ENCODE measurements at regions not wholly inside any gene's neighbourhood (a gene's known extent, or its start where the extent isn't known, plus 50 kb on each side); places are given as distances from the start of the nearest gene placed in this dataset.
A peak's percentile ranks its signal among the peaks of the same experiment; 100 is the strongest.
"Not testable (repeated sequence)": the region's sequence is repeated elsewhere in the genome, so short reads cannot be mapped to it uniquely, and the experiment has no call there.

DNA sequence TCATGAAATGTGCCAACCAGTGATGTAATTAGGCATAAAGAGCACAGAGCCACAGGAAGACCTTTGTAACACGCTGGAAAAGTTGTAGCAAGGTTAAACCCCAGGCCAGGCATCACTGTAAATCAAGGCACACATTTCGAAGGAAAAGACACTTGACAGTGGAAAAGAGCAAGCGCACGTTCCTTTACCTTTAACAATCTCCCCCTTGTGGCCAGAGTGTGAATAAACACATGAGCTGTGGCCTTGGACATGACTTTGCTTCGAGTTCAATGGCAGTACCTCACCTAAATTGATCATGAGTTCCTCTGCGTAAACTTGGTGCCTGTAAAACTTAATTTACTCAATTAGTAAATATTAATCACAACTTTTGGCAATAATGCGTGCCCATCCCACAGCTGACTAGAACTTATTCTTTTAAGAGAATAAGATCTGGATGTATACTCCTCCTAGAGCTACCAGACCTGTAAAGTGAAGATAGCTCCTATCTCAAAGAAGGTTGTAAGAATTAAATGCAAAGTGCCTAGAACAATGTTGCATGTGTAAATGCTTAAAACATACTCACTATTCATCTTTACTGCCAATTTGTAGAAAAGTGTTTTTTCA, 757.0 kb upstream of the NECTIN3 start:
- no peaks in the 10 kb centered on the region for H3K9me3 ChIP-seq (ENCODE audit: control insufficient read depth, insufficient read depth, low read length)
- POLR2A ChIA-PET = no interaction called here
- DNase-seq (ENCODE audit: low read depth, low spot score) = no peak
- no peak overlapping the region for H3K4me3 ChIP-seq (ENCODE audit: low read depth, low read length)
- no peak overlapping the region for H3K27ac ChIP-seq (ENCODE audit: low read depth, low read length)
- no peaks in the 10 kb centered on the region for H3K27me3 ChIP-seq (ENCODE audit: control insufficient read depth, insufficient read depth, low read length)
- CTCF ChIA-PET = interaction anchor here (0.5 to 2.7 kb wide), 12 partner anchors 9 to 1040 kb away, joined by 3 to 11 read pairs (median 3); no protein-coding TSS in a partner anchor
- TF ChIP-seq, protein P1, sequence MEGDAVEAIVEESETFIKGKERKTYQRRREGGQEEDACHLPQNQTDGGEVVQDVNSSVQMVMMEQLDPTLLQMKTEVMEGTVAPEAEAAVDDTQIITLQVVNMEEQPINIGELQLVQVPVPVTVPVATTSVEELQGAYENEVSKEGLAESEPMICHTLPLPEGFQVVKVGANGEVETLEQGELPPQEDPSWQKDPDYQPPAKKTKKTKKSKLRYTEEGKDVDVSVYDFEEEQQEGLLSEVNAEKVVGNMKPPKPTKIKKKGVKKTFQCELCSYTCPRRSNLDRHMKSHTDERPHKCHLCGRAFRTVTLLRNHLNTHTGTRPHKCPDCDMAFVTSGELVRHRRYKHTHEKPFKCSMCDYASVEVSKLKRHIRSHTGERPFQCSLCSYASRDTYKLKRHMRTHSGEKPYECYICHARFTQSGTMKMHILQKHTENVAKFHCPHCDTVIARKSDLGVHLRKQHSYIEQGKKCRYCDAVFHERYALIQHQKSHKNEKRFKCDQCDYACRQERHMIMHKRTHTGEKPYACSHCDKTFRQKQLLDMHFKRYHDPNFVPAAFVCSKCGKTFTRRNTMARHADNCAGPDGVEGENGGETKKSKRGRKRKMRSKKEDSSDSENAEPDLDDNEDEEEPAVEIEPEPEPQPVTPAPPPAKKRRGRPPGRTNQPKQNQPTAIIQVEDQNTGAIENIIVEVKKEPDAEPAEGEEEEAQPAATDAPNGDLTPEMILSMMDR (IDR thresholded peaks at IDR 0.05; ENCODE audit: low read depth, low read length) = peak; percentile 58

DNA sequence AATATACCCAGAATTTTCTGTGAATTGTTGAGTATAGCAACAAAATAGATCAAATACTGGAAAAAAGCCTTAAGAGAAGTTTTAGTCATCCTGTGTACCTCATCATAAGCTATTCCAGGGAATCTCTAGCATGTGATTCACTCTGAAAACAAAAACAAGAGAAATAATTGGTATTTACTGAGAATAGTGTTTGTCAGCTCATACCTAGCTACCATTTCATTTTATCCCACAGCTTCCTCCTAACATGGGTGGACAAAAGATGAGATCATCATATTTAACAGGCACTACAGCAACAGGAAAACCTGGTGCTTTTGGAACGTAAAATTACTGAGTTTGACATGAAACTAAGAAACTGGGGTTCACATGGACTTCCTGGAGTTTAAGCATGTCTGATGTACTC, 753.5 kb upstream of the NECTIN3 start:
- TF ChIP-seq, protein P1 (IDR thresholded peaks at IDR 0.05; ENCODE audit: low read depth, low read length) = no peak
- CTCF ChIA-PET = no interaction called here
- no peaks in the 10 kb centered on the region for H3K9me3 ChIP-seq (ENCODE audit: control insufficient read depth, insufficient read depth, low read length)
- H3K27ac ChIP-seq (ENCODE audit: low read depth, low read length) = no peak overlapping the region
- POLR2A ChIA-PET = no interaction called here
- no peak for DNase-seq (ENCODE audit: low read depth, low spot score)
- H3K4me3 ChIP-seq (ENCODE audit: low read depth, low read length) = no peak overlapping the region
- no peaks in the 10 kb centered on the region for H3K27me3 ChIP-seq (ENCODE audit: control insufficient read depth, insufficient read depth, low read length)

DNA sequence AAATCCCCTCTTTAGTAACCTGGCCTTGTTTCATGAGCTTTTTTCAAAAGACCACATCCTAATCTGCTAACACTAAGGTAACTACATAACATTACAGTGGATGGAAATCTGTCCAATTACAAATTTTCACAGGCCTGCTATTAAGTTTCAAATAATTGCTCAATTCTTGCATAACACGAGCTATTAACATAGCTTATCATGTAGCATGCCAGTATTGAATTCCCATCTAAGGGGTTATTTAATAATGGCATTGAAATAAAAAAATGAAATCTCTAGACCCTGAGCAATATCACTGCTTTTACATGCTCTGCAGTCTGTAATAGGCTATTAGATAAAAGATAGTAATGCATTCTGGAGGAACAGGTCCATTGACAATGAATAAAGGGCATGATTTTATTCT, 748.3 kb upstream of the NECTIN3 start:
- H3K27ac ChIP-seq (ENCODE audit: low read depth, low read length) = no peak overlapping the region
- TF ChIP-seq, protein P1 (IDR thresholded peaks at IDR 0.05; ENCODE audit: low read depth, low read length) = no peak
- POLR2A ChIA-PET = no interaction called here
- CTCF ChIA-PET = interaction anchor here (2.2 kb wide), 1 partner anchor 9 kb away, joined by 10 read pairs; no protein-coding TSS in a partner anchor
- no peaks in the 10 kb centered on the region for H3K27me3 ChIP-seq (ENCODE audit: control insufficient read depth, insufficient read depth, low read length)
- DNase-seq (ENCODE audit: low read depth, low spot score) = no peak
- no peak overlapping the region for H3K4me3 ChIP-seq (ENCODE audit: low read depth, low read length)
- H3K9me3 ChIP-seq (ENCODE audit: control insufficient read depth, insufficient read depth, low read length) = no peaks in the 10 kb centered on the region

DNA sequence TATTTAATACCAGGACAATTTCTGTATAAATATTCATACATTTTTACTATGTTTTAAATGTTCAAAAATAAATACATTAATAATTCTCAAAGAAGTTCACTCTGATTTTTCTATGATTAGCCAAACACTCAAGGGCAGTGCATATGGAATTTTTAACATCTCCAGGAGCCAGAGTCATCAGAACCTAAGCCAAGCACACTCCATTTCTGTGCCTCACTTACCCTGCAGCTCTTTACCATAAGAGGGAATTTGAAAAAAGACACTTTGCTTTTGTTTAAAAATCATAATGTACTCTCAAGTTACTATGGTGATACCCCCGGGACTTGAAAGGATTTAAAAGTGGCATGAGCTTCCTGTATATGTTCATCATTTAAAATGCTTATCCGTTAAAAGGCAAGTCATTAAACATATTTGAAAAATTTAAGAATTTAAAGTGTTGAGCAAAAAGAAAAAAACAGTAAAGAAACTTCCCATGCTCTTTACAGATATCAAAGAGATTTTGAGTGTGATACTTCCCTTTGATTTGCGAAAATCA, 747.4 kb upstream of the NECTIN3 start:
- POLR2A ChIA-PET = no interaction called here
- no peak for DNase-seq (ENCODE audit: low read depth, low spot score)
- CTCF ChIA-PET = interaction anchor here (0.6 to 2.2 kb wide), 2 partner anchors 10 to 1322 kb away, joined by 3 to 10 read pairs; no protein-coding TSS in a partner anchor

DNA sequence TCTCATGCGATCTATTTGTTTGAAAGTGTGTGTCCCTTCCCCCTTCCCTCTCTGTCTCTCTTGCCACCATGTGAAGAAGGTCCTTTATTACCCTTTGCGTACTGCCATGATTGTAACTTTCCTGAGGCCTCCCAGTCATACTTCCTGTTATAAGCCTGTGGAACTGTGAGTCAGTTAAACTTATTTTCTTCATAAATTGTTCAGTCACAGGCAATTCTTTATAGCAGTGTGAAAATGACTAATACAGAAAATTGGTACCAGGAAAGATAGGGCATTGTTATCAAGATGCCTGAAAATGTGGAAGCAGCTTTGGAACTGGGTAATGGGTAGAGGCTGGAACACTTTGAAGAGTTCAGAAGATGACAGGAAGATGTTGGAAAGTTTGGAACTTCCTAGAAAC, 743.7 kb upstream of the NECTIN3 start:
- H3K4me3 ChIP-seq (ENCODE audit: low read depth, low read length) = no peak overlapping the region
- CTCF ChIA-PET = no interaction called here

More for the DNA sequence above, 747.4 kb upstream of the NECTIN3 start:
- TF ChIP-seq, protein P1 (IDR thresholded peaks at IDR 0.05; ENCODE audit: low read depth, low read length) = no peak
- Histone ChIP-seq H3K9me3 (ENCODE audit: control insufficient read depth, insufficient read depth, low read length) (no peaks in the 10 kb centered on the region; the same call in 1 of the 2 replicates), H3K4me3 (ENCODE audit: low read depth, low read length) (no peak overlapping the region), H3K27me3 (ENCODE audit: control insufficient read depth, insufficient read depth, low read length) (no peaks in the 10 kb centered on the region), H3K27ac (ENCODE audit: low read depth, low read length) (no peak overlapping the region)

DNA sequence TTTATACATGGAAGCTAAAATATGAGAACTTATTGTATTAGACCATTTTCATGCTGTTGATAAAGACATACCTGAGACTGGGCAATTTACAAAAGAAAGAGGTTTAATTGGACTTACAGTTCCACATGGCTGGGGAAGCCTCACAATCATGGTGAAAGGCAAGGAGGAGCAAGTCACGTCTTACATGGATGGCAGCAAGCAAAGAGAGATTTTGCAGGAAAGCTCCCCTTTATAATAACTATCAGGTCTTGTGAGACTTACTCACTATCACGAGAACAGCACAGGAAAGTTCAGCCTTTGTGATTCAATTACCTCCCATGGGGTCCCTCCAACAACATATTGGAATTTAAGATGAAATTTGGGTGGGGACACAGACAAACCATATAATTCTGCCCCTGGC, 740.1 kb upstream of the NECTIN3 start:
- CTCF ChIA-PET; DNase-seq (ENCODE audit: low read depth, low spot score); POLR2A ChIA-PET; H3K9me3 ChIP-seq (ENCODE audit: control insufficient read depth, insufficient read depth, low read length); H3K27me3 ChIP-seq (ENCODE audit: control insufficient read depth, insufficient read depth, low read length); H3K27ac ChIP-seq (ENCODE audit: low read depth, low read length); H3K4me3 ChIP-seq (ENCODE audit: low read depth, low read length): not testable (repeated sequence)

More for the DNA sequence above, 743.7 kb upstream of the NECTIN3 start:
- Histone ChIP-seq H3K27ac (ENCODE audit: low read depth, low read length) (no peak overlapping the region), H3K9me3 (ENCODE audit: control insufficient read depth, insufficient read depth, low read length) (no peaks in the 10 kb centered on the region; the same call in 1 of the 2 replicates), H3K27me3 (ENCODE audit: control insufficient read depth, insufficient read depth, low read length) (no peaks in the 10 kb centered on the region)
- TF ChIP-seq, protein P1 (IDR thresholded peaks at IDR 0.05; ENCODE audit: low read depth, low read length) = no peak
- POLR2A ChIA-PET = no interaction called here
- no peak for DNase-seq (ENCODE audit: low read depth, low spot score)

All from AG04450 (cell line).